ENCODE measurements at regions not wholly inside any gene's neighbourhood (a gene's known extent, or its start where the extent isn't known, plus 50 kb on each side); places are given as distances from the start of the nearest gene placed in this dataset.

- no peak for DNase-seq (ENCODE audit: low spot score)
Measured at GRCh38 chr10:44618910-44619309, 234.0 kb upstream of the CXCL12 start.

- no peak for DNase-seq (ENCODE audit: low spot score)
Measured at GRCh38 chr10:44619521-44619920, 234.6 kb upstream of the CXCL12 start.

DNA sequence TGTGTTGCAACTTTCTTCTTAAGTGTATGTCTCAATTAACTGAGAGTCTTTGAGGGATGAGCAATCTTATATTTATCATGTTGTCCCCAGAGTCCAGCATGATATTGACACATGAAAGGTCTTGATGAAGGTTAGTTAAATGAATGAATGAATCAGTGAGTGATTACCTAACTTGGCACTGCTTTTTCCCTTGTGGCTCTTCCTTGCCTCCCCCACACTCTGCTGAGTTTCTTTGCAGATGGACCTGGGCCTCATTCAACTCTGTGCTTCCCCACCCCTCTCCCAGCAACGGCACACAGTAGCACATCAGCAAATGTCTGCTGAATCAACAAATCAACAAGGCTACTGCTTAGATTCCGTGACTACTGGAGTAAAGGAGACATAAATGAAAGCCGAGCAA is 235.1 kb upstream of the CXCL12 start:
- DNase-seq (ENCODE audit: low spot score), result no peak

- DNase-seq (ENCODE audit: low spot score), result no peak
Measured at GRCh38 chr10:44627591-44628354, 242.9 kb upstream of the CXCL12 start.

- DNase-seq (ENCODE audit: low spot score), result peak; percentile 56
Measured at GRCh38 chr10:44628921-44629320, 244.0 kb upstream of the CXCL12 start.

DNA sequence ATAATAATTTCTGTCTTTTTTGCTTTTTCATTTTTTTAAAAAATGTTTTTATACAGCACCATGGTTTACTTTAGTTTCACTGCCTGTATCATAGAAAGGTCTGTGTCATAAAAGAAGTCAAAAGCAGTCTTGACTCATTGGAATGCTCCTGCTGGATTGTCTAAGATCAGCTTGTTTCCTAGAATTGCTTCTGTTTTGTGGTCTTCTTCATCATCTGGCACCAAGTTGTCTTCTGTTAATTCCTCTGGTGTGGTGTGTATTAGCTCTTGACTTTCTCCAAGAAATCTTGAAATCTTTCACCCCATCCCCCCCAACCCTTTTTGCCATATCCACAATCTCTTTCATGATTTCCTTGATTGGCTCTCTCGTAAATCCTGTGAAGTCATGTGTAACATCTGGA is 250.3 kb upstream of the CXCL12 start:
- DNase-seq (ENCODE audit: low spot score), result no peak

GRCh38 chr10:44636625-44637024 is 251.7 kb upstream of the CXCL12 start:
- DNase-seq (ENCODE audit: low spot score), result no peak

GRCh38 chr10:44640429-44640828 is 255.5 kb upstream of the CXCL12 start:
- DNase-seq (ENCODE audit: low spot score), result no peak

DNA sequence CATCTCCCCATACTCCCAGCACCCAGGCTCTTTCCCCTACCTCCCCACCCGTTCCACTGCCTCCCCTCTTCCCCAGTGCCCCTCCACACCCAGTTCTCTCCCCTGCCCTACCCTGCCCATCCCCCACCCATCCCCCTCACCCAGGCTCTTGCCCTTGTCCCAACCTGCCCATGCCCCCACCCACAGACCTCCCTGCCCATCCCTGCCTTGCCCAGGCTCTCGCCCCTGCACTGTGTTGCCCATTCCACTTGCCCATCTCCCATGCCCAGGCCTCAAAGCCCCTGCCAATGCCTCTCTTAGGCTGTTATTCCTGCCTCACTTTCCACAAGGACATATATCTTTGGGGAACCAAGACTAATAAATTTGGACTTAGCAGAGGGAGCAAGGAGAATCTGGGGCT is 262.6 kb upstream of the CXCL12 start:
- no peak for DNase-seq (ENCODE audit: low spot score)

GRCh38 chr10:44647877-44648542 is 263.1 kb upstream of the CXCL12 start:
- DNase-seq (ENCODE audit: low spot score), result peak; percentile 48

- DNase-seq (ENCODE audit: low spot score), result no peak
Measured at GRCh38 chr10:44650691-44651661, 260.2 kb upstream of the TMEM72 start.

- DNase-seq (ENCODE audit: low spot score), result peak; percentile 23
Measured at GRCh38 chr10:44651834-44652233, 259.3 kb upstream of the TMEM72 start.

- DNase-seq (ENCODE audit: low spot score), result no peak
Measured at GRCh38 chr10:44659320-44659719, 251.8 kb upstream of the TMEM72 start.

GRCh38 chr10:44660271-44660670 is 250.9 kb upstream of the TMEM72 start:
- peak; percentile 26 for DNase-seq (ENCODE audit: low spot score)

- DNase-seq (ENCODE audit: low spot score), result no peak
Measured at GRCh38 chr10:44662051-44662450, 249.1 kb upstream of the TMEM72 start.

- no peak for DNase-seq (ENCODE audit: low spot score)
Measured at GRCh38 chr10:44668336-44668735, 242.8 kb upstream of the TMEM72 start.

- DNase-seq (ENCODE audit: low spot score), result no peak
Measured at GRCh38 chr10:44671319-44671718, 239.8 kb upstream of the TMEM72 start.

DNA sequence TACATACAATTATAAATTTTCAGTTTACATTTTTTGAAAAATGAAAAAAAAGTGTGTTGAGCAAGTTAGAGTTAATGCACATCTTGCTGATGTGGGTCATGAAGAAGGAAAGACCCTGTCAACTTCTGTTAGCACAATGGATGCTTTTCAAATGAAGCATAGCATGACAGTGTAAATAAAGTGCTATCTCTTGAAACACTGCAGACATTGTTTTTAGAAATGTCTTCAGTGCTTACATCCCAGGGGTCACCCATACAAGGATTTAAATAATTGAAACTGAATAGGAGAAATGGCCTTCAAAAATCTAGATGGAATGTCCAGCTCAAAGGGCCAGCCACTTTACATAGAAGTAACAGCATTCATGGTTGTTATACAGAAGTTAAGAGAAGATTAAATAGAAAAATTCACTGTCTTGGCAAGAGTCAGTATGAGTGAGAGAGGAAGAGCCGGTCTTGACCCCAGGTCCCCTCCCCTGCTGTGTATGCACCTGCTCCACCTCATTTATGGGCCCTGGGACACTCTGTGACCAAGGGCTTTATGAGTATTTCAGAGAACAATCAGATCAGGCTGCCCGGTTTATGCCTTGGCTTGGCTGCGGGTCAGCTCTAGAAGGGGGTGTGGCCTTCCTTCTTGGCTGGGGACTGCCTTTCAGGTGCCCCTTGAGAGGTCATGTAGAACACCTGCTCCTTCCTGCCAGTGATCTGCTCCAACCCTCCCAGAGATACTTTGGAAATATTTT is 237.7 kb upstream of the TMEM72 start:
- DNase-seq (ENCODE audit: low spot score), result no peak

- DNase-seq (ENCODE audit: low spot score), result no peak
Measured at GRCh38 chr10:44674536-44675386, 236.4 kb upstream of the TMEM72 start.

DNA sequence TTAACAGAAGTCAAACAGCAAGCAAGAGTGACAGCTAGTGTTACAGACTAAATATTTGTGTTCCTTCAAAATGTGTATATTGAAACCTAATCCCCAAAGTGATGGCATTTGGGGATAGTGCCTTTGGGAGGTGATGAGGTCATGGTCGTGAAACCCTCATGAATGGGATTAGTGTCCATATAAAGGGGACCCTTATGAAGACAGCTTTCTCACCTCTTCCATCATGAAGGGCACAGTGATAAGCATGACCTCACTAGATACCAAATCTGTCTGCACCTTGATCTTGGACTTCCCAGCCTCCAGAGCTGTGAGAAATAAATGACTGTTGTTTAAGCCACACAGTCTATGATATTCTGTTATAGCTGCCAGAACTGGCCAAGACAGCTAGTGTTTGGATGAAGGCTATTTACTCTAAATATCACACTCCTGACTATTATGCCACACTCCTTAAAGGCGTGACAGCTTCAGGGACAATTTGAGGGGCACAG is 235.7 kb upstream of the TMEM72 start:
- DNase-seq (ENCODE audit: low spot score), result no peak

DNA sequence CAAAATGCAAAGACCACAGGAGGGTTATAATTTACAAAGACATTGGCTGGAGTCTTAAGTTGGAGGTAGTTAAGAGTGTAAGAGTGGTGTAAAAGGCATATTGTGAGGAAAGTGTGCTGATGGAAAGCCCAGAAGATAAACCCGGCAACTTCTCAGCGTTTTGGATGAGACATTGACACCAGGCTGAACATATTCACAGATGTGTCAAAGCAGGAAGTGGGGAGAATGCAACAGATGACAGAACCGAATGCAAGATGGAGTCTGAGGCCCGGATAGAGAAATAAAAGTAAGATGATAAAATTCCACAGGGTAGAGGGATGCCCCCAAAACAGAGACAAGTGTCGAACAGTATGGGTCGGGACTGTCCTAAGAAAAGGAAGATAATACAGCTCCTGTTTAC is 230.4 kb upstream of the TMEM72 start:
- no peak for DNase-seq (ENCODE audit: low spot score)

Measured in AG08396 (cell line).